Transverse colon (tissue), 4 donors: ENCODE measurements at regions not wholly inside any gene's neighbourhood (a gene's known extent, or its start where the extent isn't known, plus 50 kb on each side); places are given as distances from the start of the nearest gene placed in this dataset.

Experiments
- CTCF ChIP-seq, 5 experiments: fragments of 200-600 bp in 3 of 5; fragments of 450-650 bp in 2 of 5; sonication (generic) in 3 of 5; IDR thresholded peaks; 1 replicate in 2 of 5; 2 replicates in 3 of 5; pipeline ENCODE4 v1.5.1; 2016 to 2017; ENCODE audit warnings: antibody characterized with exemption in 5 of 5, inconsistent platforms in 3 of 5, mild to moderate bottlenecking in 2 of 5, moderate library complexity in 1 of 5
- POLR2A ChIP-seq: fragments of 450-650 bp; IDR thresholded peaks from one replicate; pipeline ENCODE4 v1.6.1; 2016; ENCODE audit warnings: antibody characterized with exemption, mild to moderate bottlenecking, moderate library complexity
- POLR2AphosphoS5 ChIP-seq, 3 donors: sonication (generic); formaldehyde crosslinking; IDR thresholded peaks; one replicate each; pipeline ENCODE4 v1.6.1; 2016; ENCODE audit warnings: antibody characterized with exemption in 3 of 3

GRCh38 chr18:51438797-51439350 is 241.4 kb upstream of the MEX3C start:
- TF ChIP-seq POLR2A (no peak), CTCF (IDR thresholded peaks at IDR 0.05) (no peak), POLR2AphosphoS5 (IDR thresholded peaks at IDR 0.05) (no peak)
